ENCODE measurements at regions not wholly inside any gene's neighbourhood (a gene's known extent, or its start where the extent isn't known, plus 50 kb on each side); places are given as distances from the start of the nearest gene placed in this dataset.

GRCh38 chr6:12403201-12403826 lies 113.2 kb downstream of the EDN1 start:
- ATAC-seq, result no peak
- DNase-seq, result no peak
- H3K27me3 Mint-ChIP-seq, result no peaks in the 10 kb centered on the region
- no peaks in the 10 kb centered on the region for H3K9me3 Mint-ChIP-seq
- no peak overlapping the region for H3K27ac Mint-ChIP-seq
- H3K4me1 Mint-ChIP-seq, result no peaks in the 10 kb centered on the region
- no peak overlapping the region for H3K4me3 Mint-ChIP-seq

DNA sequence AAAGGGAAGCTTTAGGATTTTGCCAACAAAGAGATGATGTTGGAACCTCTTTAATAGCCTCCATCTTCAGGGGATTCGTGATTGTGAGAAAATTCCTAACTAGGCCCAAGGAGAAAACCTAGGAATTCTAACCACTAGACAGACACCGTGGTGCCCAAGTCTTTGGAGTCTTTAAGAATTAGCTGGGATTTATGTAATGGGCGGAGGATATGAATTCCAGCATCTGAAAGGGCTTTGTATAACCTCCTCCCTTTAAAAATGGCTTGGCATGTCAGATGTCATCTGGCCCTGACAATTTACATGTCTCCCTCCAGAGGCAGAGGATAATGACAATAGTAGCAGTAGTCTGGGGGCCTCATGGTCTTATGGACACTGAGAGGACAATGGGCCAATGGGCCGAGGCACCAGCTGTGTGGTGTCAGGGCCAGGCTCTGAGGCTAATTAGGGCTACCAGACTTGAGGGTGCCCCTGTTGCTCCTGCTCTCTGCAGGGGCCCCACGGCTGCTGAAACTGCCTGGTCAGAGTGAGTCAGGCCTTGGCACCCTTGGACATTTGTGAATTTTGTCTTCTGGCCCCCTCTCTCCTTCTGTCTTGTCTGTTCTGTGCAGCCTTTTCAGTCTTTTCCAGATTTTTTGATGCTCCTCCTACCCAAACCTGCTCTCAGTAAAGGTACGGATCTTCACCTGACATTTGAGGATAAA lies 113.9 kb downstream of the EDN1 start:
- Mint-ChIP-seq H3K4me1 (no peaks in the 10 kb centered on the region), H3K27me3 (no peaks in the 10 kb centered on the region), H3K27ac (no peak overlapping the region), H3K4me3 (no peak overlapping the region), H3K9me3 (no peaks in the 10 kb centered on the region)
- DNase-seq (no peak), ATAC-seq (no peak)

- no peaks in the 10 kb centered on the region for H3K27me3 Mint-ChIP-seq
- ATAC-seq (no peak), DNase-seq (no peak)
- H3K9me3 Mint-ChIP-seq, result no peaks in the 10 kb centered on the region
- H3K4me3 Mint-ChIP-seq, result no peak overlapping the region
- no peak overlapping the region for H3K27ac Mint-ChIP-seq
- H3K4me1 Mint-ChIP-seq, result no peaks in the 10 kb centered on the region
Measured at GRCh38 chr6:12404651-12405050, 114.5 kb downstream of the EDN1 start.

DNA sequence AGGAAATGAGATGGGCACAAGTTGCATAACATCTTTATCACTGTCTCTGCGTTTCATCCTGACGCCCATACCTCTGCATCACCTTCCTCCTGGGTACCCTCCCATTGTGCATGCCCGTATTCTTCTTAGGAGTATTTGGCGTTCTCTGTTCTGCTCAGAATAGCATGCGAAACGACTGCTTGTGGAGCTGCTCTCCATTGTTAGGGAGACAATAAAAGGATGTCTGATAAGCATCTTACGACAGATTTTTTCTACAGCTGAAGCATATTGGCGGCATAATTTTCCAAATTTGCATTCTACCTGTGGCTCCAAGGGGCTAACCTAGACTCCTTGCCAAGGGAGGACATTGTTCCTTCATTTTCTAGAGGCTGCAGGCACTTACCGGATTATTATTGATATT lies 118.6 kb downstream of the EDN1 start:
- Mint-ChIP-seq H3K4me1 (no peaks in the 10 kb centered on the region), H3K4me3 (no peak overlapping the region), H3K27me3 (peaks cover 7% of the 10 kb centered on the region), H3K27ac (no peak overlapping the region), H3K9me3 (no peaks in the 10 kb centered on the region)
- no peak for ATAC-seq
- DNase-seq, result no peak

DNA sequence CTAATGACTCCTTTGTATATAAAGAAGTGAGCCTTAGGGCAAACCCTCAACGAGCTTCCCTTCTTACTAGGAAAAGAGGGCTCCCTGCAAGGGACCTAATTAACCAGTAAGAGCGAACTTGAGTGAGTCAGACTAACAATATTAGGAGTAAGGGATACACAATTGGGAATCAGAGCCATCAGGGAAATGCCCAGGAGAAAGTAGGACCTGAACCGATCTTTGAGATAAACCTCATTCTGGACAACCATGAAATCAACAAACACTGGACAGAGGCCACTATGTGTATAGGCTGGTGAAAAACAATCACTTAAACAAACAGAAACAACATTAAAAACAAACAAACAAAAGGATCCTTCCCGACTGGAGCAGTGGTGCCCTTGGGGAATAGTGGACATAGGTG lies 120.8 kb downstream of the EDN1 start:
- Mint-ChIP-seq H3K27me3 (peaks cover 13% of the 10 kb centered on the region), H3K27ac (no peak overlapping the region), H3K4me1 (no peaks in the 10 kb centered on the region), H3K4me3 (no peak overlapping the region), H3K9me3 (no peaks in the 10 kb centered on the region)
- no peak for DNase-seq
- no peak for ATAC-seq

GRCh38 chr6:12414096-12414675 lies 124.0 kb downstream of the EDN1 start:
- no peak overlapping the region for H3K4me3 Mint-ChIP-seq
- H3K27ac Mint-ChIP-seq, result no peak overlapping the region
- peaks cover 13% of the 10 kb centered on the region for H3K27me3 Mint-ChIP-seq
- H3K9me3 Mint-ChIP-seq, result no peaks in the 10 kb centered on the region
- ATAC-seq, result no peak
- no peaks in the 10 kb centered on the region for H3K4me1 Mint-ChIP-seq
- no peak for DNase-seq

DNA sequence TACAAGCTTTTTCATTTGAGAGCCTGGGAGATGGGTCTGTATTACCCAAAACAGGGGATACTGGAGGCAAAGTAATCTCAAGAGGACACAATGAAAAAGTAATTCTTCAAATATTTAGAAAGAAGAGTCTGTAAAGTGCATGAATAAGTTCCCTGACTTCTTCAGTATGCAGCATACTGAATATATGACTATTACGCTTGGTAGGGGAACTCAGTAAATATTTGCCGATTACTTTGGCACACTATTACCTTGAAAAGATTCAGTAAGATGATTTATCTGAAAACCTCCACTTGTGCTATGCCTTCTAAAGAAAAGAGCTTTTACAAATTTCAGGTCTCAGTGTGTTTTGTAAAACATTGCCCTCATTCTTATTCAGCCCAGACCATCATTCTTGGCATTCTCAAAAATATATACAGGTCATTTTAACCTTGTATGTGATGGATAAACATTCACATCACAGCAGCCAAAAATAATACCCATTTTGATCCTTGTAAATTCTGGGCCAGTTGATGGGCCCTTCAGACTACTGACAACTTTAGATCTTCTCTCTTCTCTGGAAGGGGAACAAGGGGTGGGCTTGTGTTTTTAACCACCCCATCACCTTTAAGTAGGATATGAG lies 125.9 kb downstream of the EDN1 start:
- no peak for DNase-seq
- Mint-ChIP-seq H3K4me1 (no peaks in the 10 kb centered on the region), H3K4me3 (no peak overlapping the region), H3K9me3 (no peaks in the 10 kb centered on the region), H3K27ac (no peak overlapping the region), H3K27me3 (peaks cover 13% of the 10 kb centered on the region)
- ATAC-seq, result no peak

DNA sequence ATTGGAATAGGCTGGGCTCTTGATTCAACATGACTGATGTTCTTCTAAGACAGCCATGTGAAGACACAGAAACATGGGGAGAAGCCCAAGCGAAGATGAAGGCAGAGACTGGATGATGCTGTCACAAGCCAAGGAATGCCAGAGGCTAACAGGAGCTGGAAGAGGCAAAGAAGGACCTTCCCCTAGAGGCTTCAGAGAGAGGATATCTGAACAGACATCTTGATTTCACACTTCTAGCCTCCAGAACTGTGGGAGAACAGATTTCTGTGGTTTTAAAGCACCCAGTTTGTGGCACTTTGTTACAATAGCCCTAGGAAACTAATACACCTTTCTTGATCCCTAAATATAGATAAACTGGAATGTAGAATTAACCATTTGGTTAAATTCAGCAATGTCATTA lies 127.0 kb downstream of the EDN1 start:
- DNase-seq, result no peak
- no peak overlapping the region for H3K4me3 Mint-ChIP-seq
- no peak for ATAC-seq
- no peaks in the 10 kb centered on the region for H3K4me1 Mint-ChIP-seq
- H3K9me3 Mint-ChIP-seq, result no peaks in the 10 kb centered on the region
- no peak overlapping the region for H3K27ac Mint-ChIP-seq
- peaks cover 10% of the 10 kb centered on the region for H3K27me3 Mint-ChIP-seq

- Mint-ChIP-seq H3K27ac (no peak overlapping the region), H3K4me3 (no peak overlapping the region), H3K27me3 (peaks cover 5% of the 10 kb centered on the region), H3K4me1 (no peaks in the 10 kb centered on the region), H3K9me3 (no peaks in the 10 kb centered on the region)
- ATAC-seq, result no peak
- no peak for DNase-seq
Measured at GRCh38 chr6:12418946-12419345, 128.8 kb downstream of the EDN1 start.

DNA sequence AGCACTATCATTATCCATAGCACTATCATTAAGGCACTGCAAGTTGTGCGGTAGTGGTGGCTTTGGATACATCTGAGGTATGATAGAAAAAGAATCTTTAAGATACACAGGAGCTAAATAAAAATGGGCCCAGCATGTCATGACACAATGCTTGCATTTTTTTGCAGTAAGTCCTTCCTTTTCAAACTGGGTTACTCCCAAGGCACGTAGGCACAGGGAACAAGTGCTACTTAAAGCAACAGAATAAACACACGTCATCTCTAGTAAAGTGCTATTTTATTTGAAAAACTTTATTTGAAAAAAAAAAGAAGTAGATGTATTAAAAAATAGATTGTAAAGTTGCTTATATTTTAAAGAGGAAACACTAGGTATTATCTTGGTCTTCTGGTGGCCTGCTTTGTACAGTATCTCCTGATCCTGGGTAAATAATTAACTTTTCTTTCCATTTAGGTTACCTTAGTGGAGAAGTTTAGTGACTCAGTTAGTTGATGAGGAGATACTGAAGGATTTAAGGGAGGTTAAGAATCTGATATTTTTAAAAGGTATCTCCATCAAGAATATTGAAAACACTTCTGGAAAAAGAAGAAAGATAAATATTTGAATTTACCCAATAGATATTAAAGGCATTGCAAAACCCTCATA lies 129.6 kb downstream of the EDN1 start:
- no peaks in the 10 kb centered on the region for H3K4me1 Mint-ChIP-seq
- ATAC-seq, result no peak
- H3K4me3 Mint-ChIP-seq, result no peak overlapping the region
- H3K27me3 Mint-ChIP-seq, result peaks cover 5% of the 10 kb centered on the region
- no peak overlapping the region for H3K27ac Mint-ChIP-seq
- no peak for DNase-seq
- no peaks in the 10 kb centered on the region for H3K9me3 Mint-ChIP-seq

- H3K4me3 Mint-ChIP-seq, result no peak overlapping the region
- no peaks in the 10 kb centered on the region for H3K9me3 Mint-ChIP-seq
- ATAC-seq, result no peak
- DNase-seq, result no peak
- H3K27ac Mint-ChIP-seq, result no peak overlapping the region
- H3K4me1 Mint-ChIP-seq, result no peaks in the 10 kb centered on the region
- peaks cover under 1% of the 10 kb centered on the region for H3K27me3 Mint-ChIP-seq
Measured at GRCh38 chr6:12420626-12421025, 130.5 kb downstream of the EDN1 start.

DNA sequence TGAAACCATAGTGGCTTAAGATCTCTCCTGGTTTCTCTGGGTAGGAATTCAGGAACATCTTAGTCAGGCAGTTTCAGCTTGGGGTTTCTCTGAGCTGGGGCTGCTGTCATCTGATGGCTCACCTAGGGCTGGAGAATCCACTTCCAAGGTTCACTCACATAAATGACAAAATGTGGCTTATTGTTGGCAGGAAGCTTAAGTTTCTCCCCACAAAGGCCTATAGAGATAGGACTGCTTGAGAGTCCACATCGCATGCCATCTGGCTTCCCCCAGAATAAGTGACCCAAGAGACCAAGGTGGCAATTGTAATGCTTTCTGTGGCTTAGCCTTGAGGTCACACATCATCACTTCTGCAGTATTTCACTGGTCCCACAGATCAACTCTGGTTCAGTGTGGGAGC lies 131.4 kb downstream of the EDN1 start:
- no peaks in the 10 kb centered on the region for H3K9me3 Mint-ChIP-seq
- ATAC-seq (no peak), DNase-seq (no peak)
- no peak overlapping the region for H3K27ac Mint-ChIP-seq
- H3K4me1 Mint-ChIP-seq, result no peaks in the 10 kb centered on the region
- H3K4me3 Mint-ChIP-seq, result no peak overlapping the region
- H3K27me3 Mint-ChIP-seq, result no peaks in the 10 kb centered on the region

- ATAC-seq (no peak), DNase-seq (no peak)
- Mint-ChIP-seq H3K4me3 (no peak overlapping the region), H3K27ac (no peak overlapping the region), H3K27me3 (no peaks in the 10 kb centered on the region), H3K4me1 (no peaks in the 10 kb centered on the region), H3K9me3 (no peaks in the 10 kb centered on the region)
Measured at GRCh38 chr6:12422848-12423247, 132.7 kb downstream of the EDN1 start.

DNA sequence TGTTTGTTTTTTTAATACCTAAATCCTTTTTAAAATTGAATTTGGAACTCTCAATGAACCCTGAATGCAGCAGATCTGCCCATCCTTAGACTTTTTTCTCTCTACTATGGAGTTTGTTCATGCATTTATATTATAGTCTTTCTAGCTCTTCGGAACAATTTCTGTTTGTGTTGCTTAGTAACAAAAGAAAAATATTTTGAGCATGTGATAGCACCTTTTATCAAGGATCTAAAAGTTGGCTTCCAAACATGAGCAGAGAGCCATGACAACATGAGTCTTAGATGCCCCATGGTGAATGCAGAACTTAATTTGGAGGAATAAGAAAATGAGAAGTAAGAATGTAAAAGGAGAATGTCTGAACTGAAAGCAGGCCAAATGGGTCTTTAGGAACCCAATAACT lies 133.7 kb downstream of the EDN1 start:
- no peak overlapping the region for H3K4me3 Mint-ChIP-seq
- no peaks in the 10 kb centered on the region for H3K27me3 Mint-ChIP-seq
- no peaks in the 10 kb centered on the region for H3K4me1 Mint-ChIP-seq
- no peak for DNase-seq
- no peak overlapping the region for H3K27ac Mint-ChIP-seq
- ATAC-seq, result no peak
- no peaks in the 10 kb centered on the region for H3K9me3 Mint-ChIP-seq

- no peaks in the 10 kb centered on the region for H3K4me1 Mint-ChIP-seq
- H3K4me3 Mint-ChIP-seq, result no peak overlapping the region
- H3K27ac Mint-ChIP-seq, result no peak overlapping the region
- ATAC-seq (no peak), DNase-seq (no peak)
- no peaks in the 10 kb centered on the region for H3K27me3 Mint-ChIP-seq
- H3K9me3 Mint-ChIP-seq, result no peaks in the 10 kb centered on the region
Measured at GRCh38 chr6:12426121-12426520, 136.0 kb downstream of the EDN1 start.

DNA sequence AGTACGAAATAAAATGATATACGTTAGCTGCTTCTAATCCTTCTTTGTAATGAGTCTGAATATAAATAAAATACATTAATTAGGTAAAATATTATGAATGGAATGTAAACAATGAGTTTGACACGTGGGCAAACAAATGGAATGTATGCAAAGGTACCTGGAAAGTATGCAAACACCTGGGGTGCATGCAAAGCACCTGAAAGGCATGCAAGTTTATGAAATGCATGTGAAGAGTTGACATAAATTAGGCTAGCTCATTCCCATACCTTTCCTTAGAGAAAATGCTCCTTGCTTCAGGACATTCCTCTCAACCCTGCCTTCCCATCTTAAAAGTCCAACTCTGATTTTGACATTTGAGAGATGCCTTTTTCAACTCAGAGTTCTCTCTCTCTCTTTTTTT lies 140.9 kb downstream of the EDN1 start:
- DNase-seq (no peak), ATAC-seq (no peak)
- no peak overlapping the region for H3K4me3 Mint-ChIP-seq
- H3K4me1 Mint-ChIP-seq, result no peaks in the 10 kb centered on the region
- no peak overlapping the region for H3K27ac Mint-ChIP-seq
- peaks cover 10% of the 10 kb centered on the region for H3K27me3 Mint-ChIP-seq
- peaks cover 0 to 12% of the 10 kb centered on the region in 2 donors for H3K9me3 Mint-ChIP-seq

Measured in stimulated activated naive CD8-positive, alpha-beta T cell treated with anti-CD3 and anti-CD28 coated beads, Interleukin-15, amount 100 ng/mL, for 72 hours (primary cell).